ENCODE measurements at regions not wholly inside any gene's neighbourhood (a gene's known extent, or its start where the extent isn't known, plus 50 kb on each side); places are given as distances from the start of the nearest gene placed in this dataset.

DNA sequence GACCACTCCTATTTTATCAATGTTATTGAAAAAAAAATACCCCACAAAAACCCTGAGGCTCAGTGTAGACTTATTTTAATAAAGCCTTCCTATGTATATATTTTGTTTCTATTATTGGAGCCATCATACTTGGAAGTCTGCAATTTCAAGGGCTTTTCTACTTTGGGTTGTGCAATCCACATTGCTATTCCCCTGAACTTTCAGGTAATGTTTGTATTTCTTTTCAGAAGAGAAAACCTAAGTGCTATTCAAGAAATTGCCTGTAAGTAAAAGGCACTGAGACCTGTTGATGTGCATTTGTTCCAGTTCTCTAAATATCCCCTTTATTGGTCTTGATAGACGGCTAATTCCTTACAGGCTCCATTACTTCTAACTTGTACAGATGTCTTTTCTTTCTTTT, 280.7 kb upstream of the RAG2 start:
- TF ChIP-seq, protein P1, sequence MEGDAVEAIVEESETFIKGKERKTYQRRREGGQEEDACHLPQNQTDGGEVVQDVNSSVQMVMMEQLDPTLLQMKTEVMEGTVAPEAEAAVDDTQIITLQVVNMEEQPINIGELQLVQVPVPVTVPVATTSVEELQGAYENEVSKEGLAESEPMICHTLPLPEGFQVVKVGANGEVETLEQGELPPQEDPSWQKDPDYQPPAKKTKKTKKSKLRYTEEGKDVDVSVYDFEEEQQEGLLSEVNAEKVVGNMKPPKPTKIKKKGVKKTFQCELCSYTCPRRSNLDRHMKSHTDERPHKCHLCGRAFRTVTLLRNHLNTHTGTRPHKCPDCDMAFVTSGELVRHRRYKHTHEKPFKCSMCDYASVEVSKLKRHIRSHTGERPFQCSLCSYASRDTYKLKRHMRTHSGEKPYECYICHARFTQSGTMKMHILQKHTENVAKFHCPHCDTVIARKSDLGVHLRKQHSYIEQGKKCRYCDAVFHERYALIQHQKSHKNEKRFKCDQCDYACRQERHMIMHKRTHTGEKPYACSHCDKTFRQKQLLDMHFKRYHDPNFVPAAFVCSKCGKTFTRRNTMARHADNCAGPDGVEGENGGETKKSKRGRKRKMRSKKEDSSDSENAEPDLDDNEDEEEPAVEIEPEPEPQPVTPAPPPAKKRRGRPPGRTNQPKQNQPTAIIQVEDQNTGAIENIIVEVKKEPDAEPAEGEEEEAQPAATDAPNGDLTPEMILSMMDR (IDR thresholded peaks at IDR 0.05; ENCODE audit: poor library complexity, severe bottlenecking), result no peak
- TF ChIP-seq POLR2AphosphoS5 (IDR thresholded peaks at IDR 0.05), result no peak
- TF ChIP-seq SMC3 (conservative IDR thresholded peaks at IDR 0.05; ENCODE audit: poor library complexity), result no peak
- TF ChIP-seq EZH2 (IDR thresholded peaks at IDR 0.05; ENCODE audit: borderline replicate concordance, insufficient read depth, low read length, poor library complexity, severe bottlenecking), result no peak
- TF ChIP-seq RAD21 (conservative IDR thresholded peaks at IDR 0.05), result no peak
- no peak for TF ChIP-seq MXI1 (conservative IDR thresholded peaks at IDR 0.05; ENCODE audit: poor library complexity, severe bottlenecking)
